ENCODE measurements at regions not wholly inside any gene's neighbourhood (a gene's known extent, or its start where the extent isn't known, plus 50 kb on each side); places are given as distances from the start of the nearest gene placed in this dataset.

- ChIA-PET POLR2A (no interaction called here), CTCF (no interaction called here)
- H3K27me3 Mint-ChIP-seq (ENCODE audit: low read depth), result no peaks in the 10 kb centered on the region; the same call in 1 of the 2 replicates
- ATAC-seq (no peak), DNase-seq (ENCODE audit: low spot score) (no peak)
- peaks cover 7% of the 10 kb centered on the region for H3K4me1 Mint-ChIP-seq
- H3K36me3 Mint-ChIP-seq, result no peaks in the 10 kb centered on the region
- peaks cover 11% of the 10 kb centered on the region for H3K9me3 Mint-ChIP-seq
- no peak overlapping the region for H3K27ac Mint-ChIP-seq
- no peak for TF ChIP-seq NR1H2 (CRISPR knock-in tag; IDR thresholded peaks at IDR 0.05)
- TF ChIP-seq NFATC4 (CRISPR knock-in tag; IDR thresholded peaks at IDR 0.05), result no peak
- no peak overlapping the region for H3K4me3 Mint-ChIP-seq
These were observed 348.3 kb downstream of the ICE1 start for GRCh38 chr5:5770825-5771224.

GRCh38 chr5:5767286-5767928 lies 344.9 kb downstream of the ICE1 start:
- CTCF ChIA-PET, result no interaction called here
- no peaks in the 10 kb centered on the region; the same call in 1 of the 2 replicates for H3K27me3 Mint-ChIP-seq (ENCODE audit: low read depth)

GRCh38 chr5:5765066-5765850 lies 342.8 kb downstream of the ICE1 start:
- CTCF ChIA-PET, result no interaction called here
- no peaks in the 10 kb centered on the region; the same call in 1 of the 2 replicates for H3K27me3 Mint-ChIP-seq (ENCODE audit: low read depth)
- H3K9me3 Mint-ChIP-seq, result peaks cover 17% of the 10 kb centered on the region
- TF ChIP-seq ZNF512 (CRISPR knock-in tag; IDR thresholded peaks at IDR 0.05; ENCODE audit: borderline replicate concordance), result no peak
- no peak for TF ChIP-seq CTCF (IDR thresholded peaks at IDR 0.05)
- TF ChIP-seq ZNF423 (CRISPR knock-in tag; IDR thresholded peaks at IDR 0.05), result no peak
- TF ChIP-seq ZBTB21 (CRISPR knock-in tag; IDR thresholded peaks at IDR 0.05; ENCODE audit: borderline replicate concordance), result no peak
- no peaks in the 10 kb centered on the region for H3K36me3 Mint-ChIP-seq
- DNase-seq (ENCODE audit: low spot score) (no peak), ATAC-seq (no peak)
- H3K4me3 Mint-ChIP-seq, result no peak overlapping the region
- POLR2A ChIA-PET, result no interaction called here
- no peak overlapping the region for H3K27ac Mint-ChIP-seq
- H3K4me1 Mint-ChIP-seq, result peaks cover 15% of the 10 kb centered on the region

More at GRCh38 chr5:5767286-5767928, 344.9 kb downstream of the ICE1 start:
- Mint-ChIP-seq H3K27ac (no peak overlapping the region), H3K9me3 (peaks cover 7% of the 10 kb centered on the region; the same call in 1 of the 2 replicates), H3K4me3 (no peak overlapping the region), H3K36me3 (no peaks in the 10 kb centered on the region), H3K4me1 (peaks cover 7% of the 10 kb centered on the region)
- POLR2A ChIA-PET, result no interaction called here
- ATAC-seq (no peak), DNase-seq (ENCODE audit: low spot score) (no peak)
- no peak for TF ChIP-seq NR1H2 (CRISPR knock-in tag; IDR thresholded peaks at IDR 0.05)
- no peak for TF ChIP-seq GTF2I (CRISPR knock-in tag; conservative IDR thresholded peaks at IDR 0.05)
- no peak for TF ChIP-seq ZNF263 (CRISPR knock-in tag; IDR thresholded peaks at IDR 0.05; ENCODE audit: low read depth)
- no peak for TF ChIP-seq JUN (CRISPR knock-in tag; IDR thresholded peaks at IDR 0.05)
- no peak for TF ChIP-seq FOXP1 (CRISPR knock-in tag; IDR thresholded peaks at IDR 0.05; ENCODE audit: borderline replicate concordance)
- TF ChIP-seq ELF4 (CRISPR knock-in tag; IDR thresholded peaks at IDR 0.05; ENCODE audit: low read depth), result no peak
- no peak for TF ChIP-seq IRF1 (CRISPR knock-in tag; IDR thresholded peaks at IDR 0.05)
- TF ChIP-seq NFYB (CRISPR knock-in tag; conservative IDR thresholded peaks at IDR 0.05; ENCODE audit: low read depth), result no peak
- no peak for TF ChIP-seq FOXP4 (CRISPR knock-in tag; IDR thresholded peaks at IDR 0.05)
- no peak for TF ChIP-seq CREB1 (CRISPR knock-in tag; IDR thresholded peaks at IDR 0.05)
